ENCODE measurements at regions not wholly inside any gene's neighbourhood (a gene's known extent, or its start where the extent isn't known, plus 50 kb on each side); places are given as distances from the start of the nearest gene placed in this dataset.

GRCh38 chr1:87763483-87763882, 434.8 kb downstream of the LMO4 start:
- TF ChIP-seq CTCF (IDR thresholded peaks at IDR 0.05 in 8 of 11, conservative IDR thresholded peaks at IDR 0.05 in 3 of 11) (no peak), POLR2A (IDR thresholded peaks at IDR 0.05) (no peak), POLR2AphosphoS5 (IDR thresholded peaks at IDR 0.05) (no peak)
